ENCODE measurements at regions not wholly inside any gene's neighbourhood (a gene's known extent, or its start where the extent isn't known, plus 50 kb on each side); places are given as distances from the start of the nearest gene placed in this dataset.

DNA sequence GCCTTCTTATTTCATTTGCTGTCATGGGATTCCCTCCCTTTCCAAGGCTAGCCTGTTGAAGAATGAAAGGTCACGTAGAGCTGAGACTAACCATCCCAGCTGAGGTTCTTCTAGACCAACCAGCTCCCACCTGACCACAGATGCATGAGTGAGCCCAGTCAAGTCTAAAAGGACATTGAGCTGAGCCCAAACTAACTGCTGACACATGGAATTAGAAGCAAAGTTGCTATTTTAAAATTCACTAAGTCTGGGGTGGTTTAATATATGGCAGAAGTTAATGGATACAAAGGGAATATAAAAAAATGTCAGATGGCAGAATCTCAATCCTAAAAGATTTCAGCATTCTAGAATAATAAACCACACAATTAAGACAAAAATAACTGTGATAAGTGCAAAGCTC lies 118.9 kb upstream of the RASGEF1B start:
- TF ChIP-seq, protein P1, sequence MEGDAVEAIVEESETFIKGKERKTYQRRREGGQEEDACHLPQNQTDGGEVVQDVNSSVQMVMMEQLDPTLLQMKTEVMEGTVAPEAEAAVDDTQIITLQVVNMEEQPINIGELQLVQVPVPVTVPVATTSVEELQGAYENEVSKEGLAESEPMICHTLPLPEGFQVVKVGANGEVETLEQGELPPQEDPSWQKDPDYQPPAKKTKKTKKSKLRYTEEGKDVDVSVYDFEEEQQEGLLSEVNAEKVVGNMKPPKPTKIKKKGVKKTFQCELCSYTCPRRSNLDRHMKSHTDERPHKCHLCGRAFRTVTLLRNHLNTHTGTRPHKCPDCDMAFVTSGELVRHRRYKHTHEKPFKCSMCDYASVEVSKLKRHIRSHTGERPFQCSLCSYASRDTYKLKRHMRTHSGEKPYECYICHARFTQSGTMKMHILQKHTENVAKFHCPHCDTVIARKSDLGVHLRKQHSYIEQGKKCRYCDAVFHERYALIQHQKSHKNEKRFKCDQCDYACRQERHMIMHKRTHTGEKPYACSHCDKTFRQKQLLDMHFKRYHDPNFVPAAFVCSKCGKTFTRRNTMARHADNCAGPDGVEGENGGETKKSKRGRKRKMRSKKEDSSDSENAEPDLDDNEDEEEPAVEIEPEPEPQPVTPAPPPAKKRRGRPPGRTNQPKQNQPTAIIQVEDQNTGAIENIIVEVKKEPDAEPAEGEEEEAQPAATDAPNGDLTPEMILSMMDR (IDR thresholded peaks at IDR 0.05) = no peak
- no peak for TF ChIP-seq EZH2 (IDR thresholded peaks at IDR 0.05)
- no peak for TF ChIP-seq EZH2phosphoT487 (IDR thresholded peaks at IDR 0.05)

All from neural progenitor cell (in vitro differentiated cells).